GM21737 (cell line): ENCODE measurements at regions not wholly inside any gene's neighbourhood (a gene's known extent, or its start where the extent isn't known, plus 50 kb on each side); places are given as distances from the start of the nearest gene placed in this dataset.
"Not testable (repeated sequence)": the region's sequence is repeated elsewhere in the genome, so short reads cannot be mapped to it uniquely, and the experiment has no call there.

Experiments used
- ATAC-seq: cut with Tn5 transposase; IDR thresholded peaks from one replicate; pipeline ENCODE4 v1.9.1; 2021; ENCODE audit warnings: mild to moderate bottlenecking, moderate library complexity; ENCODE audit not compliant: unreplicated experiment

DNA sequence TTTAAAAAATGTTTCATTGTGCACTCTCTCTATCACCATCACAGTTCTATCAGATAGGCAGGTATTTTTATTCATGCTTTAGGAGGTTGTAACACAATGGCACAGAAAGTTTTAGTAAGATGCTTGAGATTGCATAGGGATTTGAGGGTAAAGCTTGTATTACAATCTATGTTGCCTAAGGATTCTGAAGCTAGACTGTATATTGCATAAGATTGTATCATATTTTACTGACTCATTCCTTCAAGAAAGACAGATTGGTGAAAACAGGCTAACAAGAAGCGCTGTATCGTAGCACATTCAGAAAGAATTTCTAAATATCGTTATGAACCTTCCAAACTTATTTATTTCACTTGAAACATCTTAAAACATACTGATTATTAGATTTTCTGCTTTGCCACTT lies 577.7 kb downstream of the EBF1 start:
- ATAC-seq, result no peak

DNA sequence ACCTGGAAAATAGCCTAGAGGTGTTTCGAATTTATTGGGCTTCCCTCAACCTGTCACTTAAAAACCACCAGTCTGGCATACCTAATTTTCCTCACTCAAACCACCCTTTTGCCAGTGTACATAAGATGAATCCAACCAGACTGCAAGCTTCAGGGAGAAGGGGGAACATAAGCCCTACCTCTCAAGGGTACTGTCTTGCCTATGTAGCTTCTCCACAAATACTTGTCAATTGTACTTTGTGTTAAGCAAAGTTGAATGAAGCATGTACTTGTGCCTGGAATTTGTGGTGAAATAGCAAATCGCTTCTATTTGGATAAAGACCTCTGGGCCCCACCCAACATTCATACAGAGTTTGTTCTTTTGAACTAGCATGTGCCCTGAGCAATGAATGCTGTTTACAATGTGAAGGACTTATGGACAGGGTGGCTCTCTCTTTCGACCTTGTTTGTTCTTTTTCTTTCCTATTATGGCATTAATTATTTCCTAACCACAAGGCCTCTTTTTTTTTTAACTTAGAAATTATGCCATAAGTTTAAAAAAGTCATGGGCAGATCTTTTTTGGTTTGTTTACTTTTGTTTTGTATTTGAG lies 580.2 kb downstream of the EBF1 start:
- no peak for ATAC-seq

DNA sequence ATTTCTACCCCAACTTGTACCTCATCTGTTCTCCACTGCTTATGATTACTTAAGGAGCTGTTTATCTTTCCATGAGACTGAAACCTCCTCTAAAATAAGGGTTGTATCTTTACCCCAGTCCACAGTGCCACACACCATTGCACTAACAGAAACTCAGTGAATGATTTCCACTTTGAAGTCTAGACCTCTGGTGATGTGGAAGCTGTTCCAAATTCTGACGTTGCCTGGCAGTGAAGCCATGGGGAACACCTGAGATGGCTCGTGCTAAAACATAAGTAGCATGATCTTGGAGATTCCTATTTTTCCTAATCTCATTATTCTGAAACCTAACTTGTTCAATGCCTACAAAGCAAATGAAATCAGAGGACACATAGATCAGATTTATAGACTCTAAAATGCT lies 583.2 kb downstream of the EBF1 start:
- no peak for ATAC-seq

GRCh38 chr5:158514986-158515359 lies 584.7 kb downstream of the EBF1 start:
- ATAC-seq, result no peak

DNA sequence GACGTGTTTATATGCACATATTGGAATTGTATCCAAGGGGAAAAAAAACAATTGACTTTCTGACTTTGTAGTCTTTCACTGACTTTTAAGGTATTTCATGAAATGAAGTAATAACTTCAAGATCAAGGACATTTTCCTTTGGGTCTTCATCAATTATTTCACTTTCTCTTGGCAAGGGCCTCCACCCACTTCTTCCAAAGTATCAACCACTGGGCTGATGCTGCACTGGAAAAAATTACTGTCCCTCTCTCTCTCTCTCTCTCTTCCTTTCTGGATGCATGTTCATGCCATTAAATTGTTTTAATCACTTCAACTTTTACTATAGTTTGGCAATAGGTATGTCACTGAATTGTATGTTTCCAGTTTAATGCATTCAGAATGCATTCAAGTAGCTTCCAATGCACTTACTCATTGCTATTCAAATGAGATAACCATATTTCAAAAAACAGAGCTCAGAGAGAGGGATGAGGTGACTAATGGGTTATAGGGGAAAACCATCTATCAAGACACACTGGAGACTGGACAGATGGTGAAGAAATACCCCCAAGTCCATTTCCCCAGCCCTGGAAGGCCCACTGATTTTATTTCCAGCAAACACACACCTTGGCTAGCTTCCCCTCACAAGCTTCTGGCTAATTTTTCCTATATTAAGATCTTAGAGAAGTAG lies 585.3 kb downstream of the EBF1 start:
- ATAC-seq, result no peak

- no peak for ATAC-seq
These were observed 586.0 kb downstream of the EBF1 start for GRCh38 chr5:158513490-158514318.

DNA sequence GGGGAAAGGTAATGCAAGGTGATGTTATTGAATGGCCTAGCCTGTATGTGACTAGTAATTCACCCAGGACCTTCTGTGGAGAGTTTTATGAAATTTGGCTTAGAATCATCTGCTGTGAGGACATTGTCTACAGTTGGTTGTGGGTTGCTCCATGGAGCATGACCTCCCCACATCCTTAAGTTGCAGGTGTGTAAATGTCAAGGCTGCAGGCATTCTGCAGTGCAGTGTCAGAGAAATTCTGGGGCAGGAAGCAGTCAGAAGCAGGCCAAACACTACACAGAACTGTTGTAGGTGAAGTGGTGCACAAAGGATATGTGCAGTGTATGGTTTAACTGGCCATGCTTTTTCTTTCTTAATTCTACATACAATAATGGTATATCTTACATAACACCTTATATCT lies 588.3 kb downstream of the EBF1 start:
- peak; percentile 82 for ATAC-seq

- ATAC-seq, result no peak
These were observed 589.2 kb downstream of the EBF1 start for GRCh38 chr5:158510479-158510878.

GRCh38 chr5:158506648-158507047 lies 593.1 kb downstream of the EBF1 start:
- no peak for ATAC-seq

DNA sequence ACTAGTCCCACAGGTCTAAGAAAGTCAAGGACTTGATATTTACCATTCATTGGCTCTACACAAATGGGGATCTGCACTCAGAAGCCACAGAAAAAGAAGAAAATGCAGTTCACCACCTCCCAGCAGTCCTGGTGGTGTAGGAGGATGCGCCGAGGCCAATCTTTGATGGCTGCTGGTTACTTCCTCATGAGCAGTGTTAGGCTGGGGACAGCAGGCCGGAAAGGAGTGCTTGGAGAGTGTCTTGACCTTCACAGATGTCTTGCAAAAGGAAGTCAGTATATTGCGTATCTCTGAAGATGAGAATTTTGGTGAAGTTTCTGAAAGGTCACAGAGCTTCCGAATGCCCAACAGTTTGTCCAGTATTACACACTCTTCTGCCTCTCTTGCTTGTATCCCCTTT lies 597.0 kb downstream of the EBF1 start:
- ATAC-seq, result no peak

DNA sequence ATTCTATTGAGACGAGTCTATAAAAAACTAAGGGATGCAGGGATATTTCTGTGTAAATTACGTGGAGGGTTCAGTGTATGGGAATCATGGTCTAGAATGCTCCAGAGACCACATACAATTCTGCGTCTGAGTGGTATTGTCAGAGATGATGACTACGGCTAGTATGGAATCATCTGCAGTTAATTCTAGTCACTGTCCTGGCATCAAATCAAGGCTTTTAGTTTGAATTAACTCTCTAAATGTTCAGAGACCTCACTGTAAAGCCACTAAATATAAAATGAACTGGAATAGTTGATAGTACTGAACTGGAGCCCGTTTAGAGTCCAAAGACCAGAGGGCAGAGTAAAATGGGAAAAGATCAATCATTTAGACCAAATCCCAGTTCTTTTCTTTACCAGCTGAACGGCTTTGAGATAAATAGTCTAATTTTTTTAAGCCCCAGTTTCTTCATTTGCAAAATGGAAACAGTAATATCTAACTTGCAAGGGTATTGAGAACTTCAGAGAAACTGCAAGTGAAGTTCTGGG lies 599.8 kb downstream of the EBF1 start:
- ATAC-seq, result no peak

DNA sequence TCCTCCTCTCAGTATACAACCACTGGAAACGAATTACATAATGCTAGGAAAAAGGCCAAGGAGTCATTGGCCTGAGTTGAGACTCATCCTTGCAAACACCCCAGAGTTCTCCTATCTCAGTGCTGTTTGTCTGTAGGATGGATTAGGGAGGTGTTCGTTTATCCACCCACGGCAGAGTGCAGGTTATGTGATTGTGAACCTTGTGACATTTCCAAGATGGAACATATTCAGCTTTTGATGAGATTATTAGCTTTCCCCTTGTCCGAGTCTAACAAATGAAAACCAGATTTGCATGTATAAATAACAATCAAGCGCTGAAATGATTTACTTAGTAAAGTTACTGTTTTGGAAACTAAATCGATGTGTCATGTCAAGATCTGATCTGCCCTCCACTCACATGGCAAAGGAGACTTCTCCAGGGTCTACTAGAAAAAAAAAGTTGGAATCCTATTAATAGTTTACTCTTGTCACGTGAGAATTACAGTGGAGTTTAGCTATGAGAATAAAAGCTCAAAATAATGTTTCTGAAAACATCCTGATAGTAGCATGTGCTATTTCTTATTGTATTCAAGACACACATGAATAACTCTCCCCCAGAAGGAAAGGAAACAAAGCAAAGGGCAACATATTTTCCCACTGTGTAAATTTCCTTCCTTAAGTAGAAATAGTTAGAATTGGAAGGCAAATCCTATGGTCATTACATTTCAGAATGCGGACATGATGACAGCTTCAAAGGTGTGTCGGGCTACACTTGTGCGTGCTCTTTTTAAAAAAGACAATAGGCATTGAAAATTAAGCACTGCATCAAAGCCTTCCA lies 600.4 kb downstream of the EBF1 start:
- no peak for ATAC-seq

DNA sequence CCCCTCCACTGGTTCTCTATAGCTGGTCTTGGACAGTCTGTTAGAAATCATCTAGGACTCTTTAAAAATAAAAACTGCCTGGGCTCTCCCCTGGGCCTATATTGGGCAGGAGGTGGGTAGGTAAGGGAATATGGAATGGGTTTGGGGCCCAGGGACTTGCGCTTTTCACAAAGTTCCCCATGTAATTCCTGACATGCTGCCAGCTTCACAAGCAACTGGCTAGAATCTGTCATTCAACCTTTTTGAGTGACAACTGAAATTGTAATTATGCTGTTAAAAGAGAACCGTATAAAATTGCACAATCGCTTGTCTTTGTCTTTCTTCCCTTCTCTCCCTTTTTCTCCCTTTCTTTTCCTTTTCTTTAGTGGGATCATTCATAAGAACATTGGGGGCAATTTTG lies 603.1 kb downstream of the EBF1 start:
- no peak for ATAC-seq

DNA sequence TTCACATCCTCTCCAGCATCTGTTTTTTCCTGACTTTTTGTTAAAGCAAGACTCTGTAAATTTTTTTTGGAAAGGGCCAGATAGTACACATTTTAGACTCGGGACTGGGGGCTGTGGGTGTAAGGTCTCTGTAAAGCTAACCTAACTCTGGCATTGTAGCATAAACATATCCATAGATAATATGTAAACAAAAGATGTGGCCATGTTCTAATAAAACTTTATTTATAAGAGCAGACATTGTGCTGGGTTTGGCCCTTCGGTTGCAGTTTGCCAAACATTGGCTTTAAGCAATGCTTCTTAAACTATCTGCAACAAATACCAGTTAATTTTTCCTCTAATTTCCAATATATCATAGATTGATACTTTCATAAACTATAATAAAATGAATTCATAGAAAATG lies 605.2 kb downstream of the EBF1 start:
- ATAC-seq, result no peak

DNA sequence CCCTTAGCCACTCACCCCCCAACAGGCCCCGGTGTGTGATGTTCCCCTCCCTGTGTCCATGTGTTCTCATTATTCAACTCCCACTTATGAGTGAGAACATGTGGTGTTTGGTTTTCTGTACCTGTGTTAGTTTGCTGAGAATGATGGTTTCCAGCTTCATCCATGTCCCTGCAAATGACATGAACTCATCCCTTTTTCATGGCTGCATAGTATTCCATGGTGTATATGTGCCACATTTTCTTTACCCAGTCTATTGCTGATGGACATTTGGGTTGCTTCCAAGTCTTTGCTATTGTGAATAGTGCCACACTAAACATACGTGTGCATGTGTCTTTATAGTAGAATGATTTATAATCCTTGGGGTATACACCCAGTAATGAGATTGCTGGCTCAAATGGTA lies 605.7 kb downstream of the EBF1 start:
- not testable (repeated sequence) for ATAC-seq

DNA sequence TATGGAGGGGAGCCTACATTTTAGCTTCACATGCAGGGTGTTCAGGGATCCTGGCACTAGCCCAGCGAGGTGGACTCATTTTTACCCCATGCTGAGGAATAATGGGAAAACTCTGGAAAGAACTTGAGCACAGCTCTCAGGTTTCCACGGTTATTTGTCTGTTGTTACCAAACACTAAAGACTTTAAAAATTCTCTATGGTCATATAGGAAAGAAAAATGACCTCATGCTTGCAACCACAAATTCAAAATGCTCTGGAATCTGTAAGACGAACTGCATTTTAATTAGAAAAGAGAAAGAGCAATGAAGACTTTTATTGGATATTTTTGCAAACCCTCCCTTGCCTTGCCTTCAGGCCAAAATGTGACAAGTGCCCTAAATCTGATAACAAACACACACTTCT lies 606.9 kb downstream of the EBF1 start:
- no peak for ATAC-seq

DNA sequence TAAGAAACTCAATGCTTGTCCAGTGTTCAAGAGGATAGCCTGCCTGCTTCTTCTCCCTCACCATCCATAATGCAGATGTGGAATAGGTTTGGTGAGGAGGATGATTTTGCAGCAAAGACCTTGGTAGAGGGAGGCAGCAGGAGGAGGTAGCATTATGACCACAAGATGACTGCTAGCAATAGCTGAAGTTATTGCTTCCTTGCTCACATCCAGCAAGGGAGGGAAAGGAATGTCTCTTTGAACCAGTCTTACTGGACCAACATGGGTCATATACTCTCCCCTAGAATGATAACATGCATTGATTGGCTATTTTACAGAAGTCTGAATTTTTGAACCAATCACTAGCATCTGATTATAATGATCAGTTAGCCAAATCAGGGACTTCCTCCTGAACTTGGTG lies 607.6 kb downstream of the EBF1 start:
- no peak for ATAC-seq

DNA sequence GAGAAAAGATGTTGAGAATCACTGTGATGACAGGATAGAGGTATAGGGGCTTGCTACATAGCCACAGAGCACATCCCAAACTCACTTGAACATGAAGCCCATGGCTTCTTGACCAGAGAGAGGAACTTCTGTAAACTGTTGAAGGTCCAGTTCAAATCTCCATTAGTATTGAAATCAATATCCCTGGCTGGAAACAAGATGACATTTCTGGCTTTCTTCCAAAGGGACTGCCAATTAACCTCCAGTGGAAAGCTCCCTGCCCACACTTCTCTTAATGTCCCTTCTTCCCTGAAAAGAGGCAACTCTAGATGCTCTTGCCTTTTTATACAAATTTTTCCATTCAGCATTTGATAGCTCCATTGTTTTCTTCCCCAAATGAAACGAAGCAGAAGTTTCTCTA lies 612.1 kb downstream of the EBF1 start:
- no peak for ATAC-seq

DNA sequence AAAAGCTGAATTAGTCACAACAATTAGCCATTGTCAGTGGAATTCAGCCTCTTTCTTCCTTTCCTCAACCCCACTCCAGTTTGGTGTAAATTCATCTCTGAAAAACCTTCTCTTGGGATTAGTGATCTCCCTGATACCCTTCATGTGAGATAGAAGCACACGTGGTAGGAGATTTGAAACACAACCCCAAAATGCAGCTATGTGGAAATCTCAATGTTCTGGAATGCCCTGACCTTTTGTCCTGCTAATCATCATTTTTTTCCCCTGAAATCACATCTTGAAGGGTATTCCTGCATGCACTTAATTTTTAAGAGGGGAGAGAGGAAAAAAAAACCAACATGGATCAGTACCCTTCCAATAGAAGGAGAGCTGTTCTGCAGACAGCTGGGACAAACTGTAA lies 612.6 kb downstream of the EBF1 start:
- ATAC-seq, result no peak

DNA sequence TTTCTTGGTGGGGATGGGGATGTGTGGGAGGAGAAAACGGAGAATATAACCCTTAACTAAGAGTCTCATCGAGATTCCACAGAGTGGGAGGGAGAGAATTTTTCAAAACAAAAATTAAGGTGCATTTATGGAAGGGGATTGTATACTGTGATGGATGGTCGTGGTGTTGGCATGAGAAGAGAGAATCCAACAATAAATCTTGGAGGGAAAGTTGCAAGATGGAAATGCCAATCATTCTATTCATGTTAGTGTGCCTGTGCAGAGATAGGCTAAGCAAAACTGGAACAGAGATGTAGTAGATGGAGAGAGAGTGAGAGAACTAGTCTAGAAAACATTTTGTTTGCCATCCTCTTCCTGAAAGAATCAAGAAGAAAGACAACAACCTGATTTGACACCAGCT lies 613.1 kb downstream of the EBF1 start:
- no peak for ATAC-seq

DNA sequence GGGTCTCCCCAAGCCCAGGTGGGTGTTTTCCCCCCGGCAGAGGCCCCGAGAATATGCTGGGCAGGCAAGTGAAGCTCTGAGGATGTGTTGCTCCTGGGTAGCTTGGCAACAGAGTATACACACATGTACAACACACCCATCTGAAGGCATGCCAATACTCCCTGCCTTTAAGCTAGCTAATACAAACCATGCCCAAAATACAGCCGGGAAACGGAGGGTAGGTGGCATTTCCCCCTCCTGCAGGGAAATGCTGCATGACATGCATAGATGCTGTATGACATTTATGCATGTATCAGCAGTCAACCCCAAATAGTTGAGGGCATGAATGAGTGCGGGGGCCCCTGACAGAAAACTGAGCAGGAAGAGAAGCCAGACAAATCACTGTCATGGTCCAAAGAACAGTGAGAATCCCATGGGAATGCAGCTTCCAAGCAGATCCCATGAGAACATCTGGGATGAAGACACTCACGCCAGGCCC lies 614.1 kb downstream of the EBF1 start:
- no peak for ATAC-seq
